ENCODE measurements at regions not wholly inside any gene's neighbourhood (a gene's known extent, or its start where the extent isn't known, plus 50 kb on each side); places are given as distances from the start of the nearest gene placed in this dataset.
"Not testable (repeated sequence)": the region's sequence is repeated elsewhere in the genome, so short reads cannot be mapped to it uniquely, and the experiment has no call there.

DNA sequence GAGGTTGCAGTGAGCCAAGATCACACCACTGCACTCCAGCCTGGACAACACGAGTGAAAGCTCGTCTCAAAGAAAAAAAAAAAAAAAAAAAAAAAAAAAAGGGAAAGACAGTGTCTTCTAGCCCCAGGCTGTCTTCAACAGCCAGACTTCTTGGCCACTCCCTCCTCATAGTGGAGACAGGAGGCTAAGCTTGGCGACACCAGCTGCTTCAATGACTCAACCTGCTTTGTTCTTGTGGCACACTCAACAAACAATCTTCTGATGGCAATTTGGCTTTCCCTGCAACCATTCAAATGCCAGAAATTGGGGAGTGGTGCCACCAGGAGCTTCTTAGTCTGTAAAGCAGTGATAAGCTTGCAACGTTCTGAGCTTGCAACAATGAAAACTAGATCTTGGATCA, 290.4 kb upstream of the DYNLRB2 start:
- DNase-seq, result no peak

DNA sequence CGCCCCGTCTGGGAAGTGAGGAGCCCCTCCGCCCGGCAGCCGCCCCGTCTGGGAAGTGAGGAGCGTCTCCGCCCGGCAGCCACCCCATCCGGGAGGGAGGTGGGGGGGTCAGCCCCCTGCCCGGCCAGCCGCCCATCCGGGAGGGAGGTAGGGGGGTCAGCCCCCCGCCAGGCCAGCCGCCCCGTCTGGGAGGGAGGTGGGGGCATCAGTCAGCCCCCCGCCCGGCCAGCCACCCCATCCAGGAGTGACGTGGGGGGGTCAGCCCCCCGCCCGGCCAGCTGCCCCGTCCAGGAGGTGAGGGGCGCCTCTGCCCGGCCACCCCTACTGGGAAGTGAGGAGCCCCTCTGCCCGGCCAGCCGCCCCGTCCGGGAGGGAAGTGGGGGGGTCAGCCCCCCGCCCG, 297.5 kb upstream of the DYNLRB2 start:
- DNase-seq, result not testable (repeated sequence)

DNA sequence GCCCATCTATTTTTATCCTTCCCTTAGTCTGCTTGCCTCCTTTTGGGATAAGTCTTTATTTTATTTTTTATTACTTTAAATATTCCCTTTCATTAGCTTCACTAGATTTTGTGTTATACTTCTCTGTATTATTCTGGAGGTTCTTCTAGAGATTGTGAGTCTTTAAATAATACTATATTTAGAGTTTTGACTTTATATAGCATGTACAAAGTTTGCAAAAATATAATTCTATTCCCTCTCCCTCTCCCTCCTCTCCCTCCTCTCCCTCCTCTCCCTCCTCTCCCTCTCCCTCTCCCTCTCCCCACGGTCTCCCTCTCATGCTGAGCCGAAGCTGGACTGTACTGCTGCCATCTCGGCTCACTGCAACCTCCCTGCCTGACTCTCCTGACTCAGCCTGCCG, 298.5 kb upstream of the DYNLRB2 start:
- DNase-seq, result not testable (repeated sequence)

DNA sequence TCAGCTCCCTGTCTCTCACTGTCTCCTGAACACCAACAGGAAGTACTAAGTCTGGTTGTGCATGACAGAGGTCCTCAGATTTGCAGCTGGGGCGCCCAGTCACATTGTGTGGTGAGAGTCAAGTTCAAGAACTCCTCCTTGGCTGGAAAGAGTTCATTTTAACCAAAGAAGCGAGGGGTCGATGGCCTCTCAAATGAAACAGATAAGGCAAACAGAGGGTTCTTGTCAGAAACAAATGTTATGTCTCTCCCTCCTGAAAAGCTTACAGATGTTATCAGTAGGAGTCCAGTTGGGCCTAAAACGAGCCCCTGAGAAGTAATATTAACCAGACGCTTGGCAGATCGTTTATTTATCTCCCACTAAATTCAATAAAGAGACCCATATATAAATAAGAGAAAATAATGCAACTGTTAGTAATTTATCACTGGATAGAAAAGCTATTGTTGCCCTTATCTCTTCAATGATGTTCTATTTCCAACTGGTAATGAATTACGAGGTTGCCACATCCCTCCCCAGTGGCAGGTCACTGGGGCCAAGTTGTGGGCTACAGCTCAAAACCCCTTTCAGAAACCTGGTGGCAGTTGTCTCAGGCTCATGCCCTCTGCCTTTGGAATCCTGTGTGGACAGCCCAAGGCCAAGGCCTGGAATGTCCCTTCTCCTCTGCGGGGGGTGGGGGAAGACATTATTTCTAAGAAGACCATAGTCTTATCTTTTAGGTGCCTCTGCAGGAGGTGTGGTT, 307.5 kb upstream of the DYNLRB2 start:
- DNase-seq, result no peak

DNA sequence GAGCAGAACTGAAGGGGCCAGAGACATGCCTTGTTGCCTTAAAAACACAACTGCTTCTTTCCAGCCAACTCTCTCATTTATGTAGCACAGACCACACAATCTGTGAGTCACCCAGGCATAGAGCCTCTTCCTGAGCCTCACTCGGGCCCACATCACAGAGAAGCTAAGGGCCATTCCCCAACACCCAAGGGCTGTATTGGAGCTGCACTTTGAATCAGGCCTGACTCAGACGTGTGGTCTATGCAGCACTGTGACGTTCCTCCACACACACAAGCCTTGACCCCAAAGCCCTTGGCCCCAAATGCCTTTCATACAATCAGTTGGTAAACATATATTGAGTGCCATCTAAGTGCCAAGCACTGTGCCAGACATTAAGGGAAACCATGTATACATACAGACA, 308.9 kb upstream of the DYNLRB2 start:
- DNase-seq, result no peak

DNA sequence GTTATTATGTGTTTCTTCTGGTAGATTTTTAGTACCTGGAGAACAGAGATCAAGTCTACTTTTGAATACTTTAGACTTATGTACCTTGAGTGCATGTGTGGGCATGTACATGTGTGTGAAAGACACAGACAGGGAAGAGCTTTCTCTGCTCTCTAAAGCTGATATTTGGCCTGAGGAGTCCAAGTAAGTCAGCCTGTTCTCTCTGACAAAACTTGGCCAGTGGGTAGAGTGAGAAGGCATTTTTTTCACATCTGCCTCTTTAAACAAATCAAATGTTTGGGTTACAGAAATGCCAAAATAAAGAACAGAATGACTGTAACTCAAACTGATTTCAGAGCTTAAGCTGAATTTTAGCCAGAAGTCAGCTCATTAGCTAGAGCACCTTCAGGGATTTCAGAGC, 309.7 kb upstream of the DYNLRB2 start:
- DNase-seq, result no peak

DNA sequence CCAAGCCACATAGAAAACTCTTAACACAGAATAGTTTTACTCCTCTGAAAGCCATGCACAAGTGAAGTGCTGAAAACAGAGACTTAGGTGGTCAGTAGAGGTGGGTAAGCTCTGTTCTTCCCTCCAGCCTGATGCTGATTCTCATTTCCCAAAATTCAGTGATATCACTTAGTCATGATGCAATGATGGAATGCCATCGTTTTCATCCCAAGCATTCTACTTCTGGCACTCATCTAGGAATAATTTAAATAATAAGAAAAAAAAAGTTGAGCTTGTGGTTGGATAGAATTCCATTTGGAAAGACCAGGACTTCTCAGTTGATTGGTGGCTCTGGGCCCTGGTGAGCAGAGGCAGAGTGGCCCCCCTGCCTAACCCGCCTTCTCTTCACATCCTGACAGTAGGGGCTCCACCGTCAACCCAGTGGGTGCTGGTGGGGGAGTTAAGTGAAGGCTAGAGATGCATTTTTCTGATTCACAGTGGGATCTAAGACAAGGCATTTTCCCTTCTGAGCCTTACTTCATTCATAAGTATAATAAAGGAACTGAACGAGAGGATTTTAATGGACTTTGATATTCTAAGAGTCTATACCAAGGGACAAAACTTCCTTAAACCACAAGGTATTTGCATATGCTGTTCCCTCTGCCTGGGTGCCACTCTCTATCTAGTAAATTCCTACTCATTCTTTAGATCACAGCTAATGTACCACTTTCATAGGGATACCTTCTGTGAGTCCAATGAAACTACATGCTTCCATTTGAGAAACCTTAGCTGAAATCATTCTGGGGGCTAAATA, 310.3 kb upstream of the DYNLRB2 start:
- no peak for DNase-seq

DNA sequence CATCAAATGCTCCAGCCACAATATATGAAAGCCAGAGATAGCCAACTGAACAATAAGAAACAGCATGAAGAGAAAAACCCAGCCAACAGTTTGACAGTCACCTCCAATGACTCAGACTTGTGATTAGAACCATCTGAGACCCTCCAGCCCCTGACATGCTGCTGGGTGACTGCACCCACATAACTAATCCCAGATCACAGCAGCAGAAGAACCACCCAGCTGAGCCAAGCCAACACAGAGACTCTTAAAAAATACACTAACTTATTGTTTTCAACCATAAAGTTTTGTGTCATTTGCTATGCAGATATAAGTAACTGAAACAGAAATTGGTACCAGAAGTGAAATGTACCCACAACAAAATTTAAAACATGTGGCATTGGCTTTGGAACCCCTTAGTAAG, 314.3 kb upstream of the DYNLRB2 start:
- DNase-seq, result no peak

DNA sequence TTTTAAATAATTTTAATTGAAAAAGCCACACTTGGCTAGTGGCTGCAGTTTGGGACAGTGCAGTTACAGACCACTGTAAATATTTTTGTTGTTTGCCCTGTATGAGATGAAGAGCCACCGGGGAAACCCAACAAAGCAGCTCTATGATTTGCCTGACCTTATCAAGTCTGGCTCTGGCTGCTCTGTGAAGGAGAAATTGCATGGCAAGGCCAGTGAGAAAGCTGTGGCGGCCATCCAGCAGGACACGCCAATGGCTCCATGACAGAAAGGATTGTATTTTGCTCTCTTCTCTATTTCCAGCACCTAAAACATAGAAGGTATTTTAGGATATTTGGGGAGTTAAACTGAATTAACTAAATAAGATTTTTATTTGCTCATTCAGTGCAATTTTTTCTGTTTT, 330.0 kb upstream of the DYNLRB2 start:
- no peak for DNase-seq

DNA sequence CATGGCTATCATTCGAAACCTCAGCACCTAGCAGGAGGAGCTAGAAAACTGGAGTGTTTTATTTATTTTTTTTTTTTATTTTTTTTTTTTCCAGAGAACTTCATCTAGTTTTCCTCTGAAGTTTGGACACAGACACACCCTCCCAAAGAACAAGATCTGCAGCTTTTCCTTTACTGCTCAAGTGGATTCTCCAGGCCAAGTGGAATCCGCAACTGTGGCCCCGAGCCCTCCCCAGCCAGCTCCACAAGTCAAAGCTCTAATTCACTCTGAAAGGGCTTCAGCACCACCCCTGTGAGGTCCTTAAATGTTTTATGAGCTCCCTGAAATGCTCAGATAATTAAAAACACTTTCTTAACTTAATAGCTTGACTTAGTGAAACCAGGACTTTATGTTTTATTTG, 332.1 kb upstream of the DYNLRB2 start:
- DNase-seq, result no peak

DNA sequence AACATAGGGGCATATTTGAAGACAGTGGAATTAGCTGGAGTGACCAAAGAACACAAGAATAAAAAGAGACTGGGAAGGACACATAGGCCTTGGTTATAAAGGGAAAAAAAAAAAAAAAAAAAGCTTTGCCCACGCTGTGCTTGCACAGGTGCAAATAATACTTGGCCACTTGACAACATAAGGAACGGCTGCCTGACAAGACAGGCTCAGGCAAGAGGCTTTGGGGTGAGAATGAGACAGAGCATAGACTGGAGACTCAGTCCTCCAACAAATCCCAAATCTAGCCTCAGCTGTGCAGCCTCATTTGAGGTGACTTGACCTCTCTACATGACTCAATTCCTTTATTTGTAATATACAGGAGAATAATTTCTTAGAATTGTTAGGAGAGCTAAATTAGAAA, 332.8 kb upstream of the DYNLRB2 start:
- DNase-seq, result no peak

DNA sequence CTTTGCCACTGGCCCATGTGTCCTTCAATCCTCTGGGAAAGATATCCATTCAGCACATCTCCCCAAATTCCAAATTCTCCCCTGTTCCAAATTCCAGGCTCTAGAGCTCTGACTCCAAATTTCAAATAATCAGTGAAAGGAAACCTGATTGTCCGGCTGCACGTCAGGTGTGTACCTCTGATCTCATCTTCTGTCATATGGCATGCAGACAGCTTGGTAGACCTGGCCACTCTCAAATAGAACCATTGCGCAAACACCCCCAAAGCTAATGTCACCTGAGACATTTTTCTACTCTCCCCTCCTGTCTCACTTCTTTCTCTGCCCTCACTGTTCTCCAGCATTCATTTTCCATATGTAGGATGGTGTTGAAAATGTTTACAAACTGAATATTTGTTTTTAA, 337.0 kb upstream of the DYNLRB2 start:
- no peak for DNase-seq

DNA sequence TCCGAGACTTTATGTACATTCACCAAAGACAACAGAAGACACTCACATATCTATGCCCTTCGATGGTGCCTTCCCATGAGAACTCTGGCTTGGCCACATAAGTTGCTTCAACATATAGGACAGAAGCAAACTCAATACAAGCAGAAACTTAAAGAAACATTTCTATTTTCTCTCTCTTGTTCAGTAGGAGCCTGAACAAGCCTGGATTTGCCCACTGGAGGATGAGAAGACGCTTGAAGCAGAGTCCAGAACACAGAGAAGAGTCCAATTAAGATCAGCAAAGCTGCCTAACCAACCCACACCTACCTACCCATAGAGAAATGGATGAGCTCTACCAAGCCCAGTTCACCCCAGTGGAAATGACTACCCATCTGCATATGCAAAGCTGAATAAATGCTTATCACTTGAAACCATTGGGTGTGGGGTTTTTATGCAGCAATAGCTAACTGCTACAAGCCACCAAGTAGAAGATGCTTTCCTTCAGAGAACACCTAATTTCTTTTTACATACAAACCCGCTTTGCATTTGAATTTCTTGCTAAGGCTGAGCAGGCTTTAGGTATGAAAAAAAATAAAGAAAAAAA, 337.9 kb upstream of the DYNLRB2 start:
- no peak for DNase-seq

DNA sequence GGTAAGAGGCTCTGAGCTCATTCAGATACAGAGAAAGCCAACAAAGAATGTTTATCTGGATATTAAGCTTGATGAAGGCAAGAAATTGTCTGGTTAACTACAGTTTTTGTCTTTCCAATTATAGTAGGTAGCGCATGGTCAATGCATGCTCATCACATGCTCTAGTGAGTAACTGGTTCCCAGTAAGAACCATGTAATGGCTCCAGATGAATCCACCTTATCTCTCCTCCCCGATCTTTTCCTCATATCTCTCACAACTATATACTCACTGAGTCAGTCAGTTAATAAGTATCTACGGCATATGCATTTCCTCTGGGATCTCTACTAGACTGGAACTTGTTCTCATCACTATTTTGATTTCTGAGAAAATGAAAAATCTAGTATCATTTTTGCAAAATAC, 340.7 kb upstream of the DYNLRB2 start:
- no peak for DNase-seq

DNA sequence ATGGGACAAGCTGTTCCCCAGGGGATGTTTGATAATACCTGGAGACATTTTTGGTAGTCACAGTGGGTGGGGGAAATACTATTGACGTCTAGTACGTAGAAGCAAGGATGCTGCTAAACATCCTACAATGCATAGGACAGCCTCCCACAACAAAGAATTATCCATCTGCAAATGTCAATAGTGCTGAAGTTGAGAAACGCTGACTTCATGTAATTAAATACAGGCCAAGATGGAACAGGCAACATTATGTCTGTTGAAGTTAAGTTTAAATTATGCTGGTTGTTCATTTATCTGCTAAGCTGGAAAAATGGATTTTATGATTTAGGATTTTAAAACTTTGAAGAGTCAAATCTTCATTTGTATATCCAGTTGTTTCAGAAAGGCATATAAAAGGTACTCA, 341.2 kb upstream of the DYNLRB2 start:
- DNase-seq, result no peak

DNA sequence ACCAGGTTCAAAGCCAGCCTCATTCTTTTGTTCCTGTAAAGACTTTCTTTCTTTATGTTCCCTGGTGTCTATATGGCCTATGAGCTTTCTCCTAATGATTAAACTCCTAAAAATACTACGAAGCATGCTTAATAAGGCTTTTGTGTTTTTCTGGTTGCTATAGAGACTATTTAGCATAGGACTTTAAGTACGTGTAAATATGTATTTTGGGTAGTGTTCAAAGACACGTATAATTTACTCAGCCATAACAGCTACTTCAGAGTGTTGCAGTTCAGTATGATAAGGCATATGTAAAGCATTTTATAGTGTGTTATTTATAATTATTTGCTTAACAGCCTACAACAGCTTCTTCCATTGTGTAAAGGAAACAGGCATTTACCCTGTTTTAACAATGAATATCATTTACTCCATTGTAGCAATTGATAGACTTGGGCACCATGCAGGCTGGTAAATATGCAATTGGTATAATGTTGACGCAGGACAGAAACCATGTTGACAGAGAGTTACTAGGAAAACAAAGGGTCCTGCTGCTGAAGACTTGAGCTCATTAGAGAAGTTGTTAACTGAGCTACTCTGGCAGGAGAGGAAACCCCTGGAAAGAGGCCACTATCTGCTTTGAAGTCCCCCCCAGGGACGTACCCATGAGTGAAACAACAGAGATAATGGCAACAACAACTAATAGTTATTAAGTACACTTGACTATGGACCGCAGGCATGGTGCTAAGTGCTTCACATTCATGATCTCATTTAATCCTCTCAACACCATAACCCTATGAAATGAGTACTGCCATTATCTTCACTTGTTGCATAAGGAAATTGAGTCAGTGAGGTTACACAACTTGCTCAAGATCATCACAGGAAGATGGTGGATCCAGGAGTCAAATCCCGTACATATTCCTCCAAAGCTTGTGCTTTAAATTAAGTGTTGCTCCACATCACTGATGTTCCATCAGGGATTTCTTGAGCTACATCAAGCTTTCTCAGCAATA, 342.2 kb upstream of the DYNLRB2 start:
- DNase-seq, result no peak

DNA sequence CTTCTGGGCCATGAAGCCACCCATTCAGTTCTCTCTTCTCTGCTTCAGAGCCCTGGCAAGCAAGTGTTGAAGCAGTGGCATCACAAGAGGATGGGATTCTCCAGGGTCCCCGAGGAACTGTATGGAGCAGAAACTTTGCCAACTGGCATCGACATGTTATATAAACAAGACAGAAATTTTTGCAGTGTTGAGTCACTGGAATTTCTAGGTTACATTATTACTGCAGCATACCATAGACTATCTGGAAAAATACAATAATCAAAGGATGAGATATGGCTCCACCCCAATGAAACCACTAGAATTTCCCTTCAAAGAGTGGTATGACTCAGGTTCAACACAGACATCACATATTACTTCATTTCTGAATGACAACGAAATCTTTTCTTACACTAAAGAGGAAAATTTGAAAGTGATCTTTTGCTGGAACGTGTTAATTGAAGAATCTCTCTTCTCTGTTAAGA, 343.0 kb upstream of the DYNLRB2 start:
- no peak for DNase-seq

DNA sequence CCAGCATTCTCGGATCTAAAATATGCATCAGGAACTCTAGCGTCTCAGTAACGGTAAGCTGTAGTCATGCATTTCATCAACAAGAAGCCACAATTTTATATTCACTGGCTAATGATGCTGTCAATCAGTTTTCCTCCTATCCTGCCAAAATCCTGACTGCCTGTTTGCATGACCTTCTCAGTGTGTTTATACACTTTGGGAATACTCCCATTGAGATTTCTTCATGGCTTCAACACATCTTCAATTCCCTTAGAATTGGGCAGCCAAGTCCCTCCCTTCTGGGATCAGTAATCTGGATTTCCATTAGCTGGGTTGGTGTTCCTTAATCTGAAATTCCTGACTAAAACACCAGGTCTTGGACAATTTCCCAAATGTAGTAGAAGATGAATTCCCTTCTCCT, 348.9 kb upstream of the DYNLRB2 start:
- no peak for DNase-seq

DNA sequence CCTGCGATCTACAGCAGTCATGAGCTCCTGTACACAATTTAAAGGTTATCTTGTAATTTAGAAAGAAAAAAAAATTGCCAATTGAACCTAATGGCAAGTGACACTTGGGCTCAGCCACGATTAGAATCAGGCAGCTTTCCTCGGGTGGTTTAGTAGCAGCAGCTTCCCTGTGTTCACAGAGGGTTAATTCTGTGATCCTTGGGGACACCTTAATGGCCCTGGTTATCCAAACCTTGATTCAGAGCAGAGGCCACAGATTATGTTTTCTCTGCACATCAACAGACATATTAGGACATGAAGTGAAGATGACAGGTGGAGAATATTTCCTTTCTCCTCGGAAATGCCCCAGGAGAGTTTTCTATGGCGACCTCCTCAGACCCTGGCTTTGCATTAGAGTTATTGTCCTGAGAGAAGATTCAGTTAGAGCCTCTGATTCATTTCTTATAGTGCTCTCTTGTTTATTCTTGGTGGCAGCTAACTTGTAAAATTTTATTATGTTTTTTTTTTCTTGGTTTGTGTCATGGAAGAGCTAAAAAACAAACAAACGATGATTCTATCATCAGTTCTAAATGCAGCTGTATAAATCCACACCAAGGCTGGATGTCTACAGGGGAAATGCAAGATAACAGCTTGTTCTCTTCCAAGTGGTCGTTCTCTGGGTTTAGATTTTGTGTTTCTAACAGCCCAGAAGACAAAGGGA, 351.2 kb upstream of the DYNLRB2 start:
- DNase-seq, result no peak

DNA sequence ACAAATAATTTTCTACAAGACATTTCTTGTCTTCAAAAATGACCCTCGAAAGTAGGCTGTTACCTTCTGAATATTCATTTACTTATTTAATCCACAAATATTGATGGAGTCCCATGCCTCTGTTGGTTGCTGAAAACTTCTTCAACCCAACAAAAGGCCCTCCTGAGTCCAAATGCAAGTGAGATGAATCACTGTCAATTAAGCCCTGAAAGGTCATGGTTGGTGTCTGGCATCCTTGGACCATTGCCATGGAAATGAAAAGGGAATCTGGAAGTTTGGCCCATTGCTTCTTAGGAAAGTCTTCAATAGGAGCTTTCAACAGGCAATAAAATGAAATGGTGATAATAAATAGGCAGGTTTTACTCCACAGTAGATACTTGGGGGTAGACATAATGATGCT, 364.7 kb upstream of the DYNLRB2 start:
- DNase-seq, result no peak

DNA sequence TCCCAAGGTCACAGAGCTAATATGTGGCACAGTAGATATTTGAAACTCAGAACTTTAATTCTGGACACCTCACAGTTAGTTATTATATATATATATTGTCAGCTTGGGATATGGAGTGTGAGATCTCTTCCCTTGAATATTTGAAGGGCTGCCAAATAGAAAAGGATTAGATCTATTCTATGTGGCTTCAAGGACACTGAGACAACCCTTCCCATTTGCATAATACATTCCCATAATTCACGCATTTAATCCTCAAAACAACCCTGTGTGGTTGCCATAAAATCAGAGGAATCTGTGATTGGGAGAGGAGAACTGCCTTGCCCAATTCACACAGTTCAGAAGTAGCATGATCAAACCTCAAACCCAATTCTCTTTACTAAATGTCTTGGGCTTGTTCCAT, 365.8 kb upstream of the DYNLRB2 start:
- no peak for DNase-seq

DNA sequence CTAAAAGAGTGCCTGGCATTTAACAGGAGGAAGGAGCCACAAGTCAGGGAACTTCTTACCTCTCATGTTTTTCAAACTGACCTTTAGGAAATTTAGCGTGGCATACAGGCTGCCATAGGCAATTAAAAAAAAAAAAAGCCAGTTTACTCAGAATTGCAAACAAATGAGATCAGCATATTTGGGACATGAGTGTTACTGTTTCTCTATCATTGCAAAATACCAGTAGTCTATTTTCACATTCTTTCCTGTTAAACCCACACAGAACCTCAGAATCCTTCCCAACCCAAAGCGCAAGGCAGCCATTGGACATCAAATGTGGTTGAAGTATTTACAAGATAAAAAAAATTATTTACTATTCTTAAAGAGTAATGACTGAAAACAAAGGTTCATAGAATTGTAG, 366.4 kb upstream of the DYNLRB2 start:
- DNase-seq, result no peak

All from MV-4-11 (cell line).